ENCODE measurements at regions not wholly inside any gene's neighbourhood (a gene's known extent, or its start where the extent isn't known, plus 50 kb on each side); places are given as distances from the start of the nearest gene placed in this dataset.

DNA sequence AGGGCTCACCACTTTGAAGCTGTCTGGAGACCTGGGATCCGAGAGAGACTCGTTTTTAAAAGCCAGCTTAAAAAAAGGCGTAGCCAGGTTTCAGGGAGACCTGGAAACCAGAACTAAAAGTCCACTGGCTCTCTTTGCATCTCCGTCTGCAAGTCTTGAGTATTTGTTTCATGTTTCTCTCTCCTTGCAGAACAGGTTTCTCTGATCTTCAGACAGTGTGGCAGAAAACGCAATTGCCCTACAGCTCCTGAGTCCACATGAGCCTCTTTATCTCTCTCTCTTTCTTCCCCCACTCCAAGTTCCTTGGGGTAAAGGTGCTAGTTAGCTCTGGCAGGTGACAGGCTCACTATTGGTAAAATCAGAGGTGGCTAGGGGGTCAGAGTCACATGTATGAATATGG, 67.0 kb upstream of the AMPD3 start:
- DNase-seq: no peak

DNA sequence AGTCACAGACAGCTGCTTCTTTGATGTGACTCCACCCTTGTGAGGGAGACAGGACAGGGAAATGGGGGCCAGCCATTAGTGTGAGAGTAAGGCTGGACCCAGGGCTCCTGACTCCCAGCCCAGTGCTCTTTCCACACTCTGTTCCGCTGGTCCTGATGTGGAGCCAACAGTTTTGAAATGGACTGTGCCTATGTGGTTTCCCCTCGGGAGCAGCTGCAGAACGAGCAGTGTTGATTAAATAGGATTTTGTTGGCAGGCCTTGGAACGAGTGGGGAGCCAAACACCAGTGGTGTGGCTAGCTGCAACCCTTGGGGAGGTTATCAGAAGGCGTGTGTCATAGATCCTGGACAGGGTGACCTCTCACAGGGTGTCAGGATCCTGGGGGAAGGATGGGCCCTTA, 66.5 kb upstream of the AMPD3 start:
- no peak for DNase-seq

DNA sequence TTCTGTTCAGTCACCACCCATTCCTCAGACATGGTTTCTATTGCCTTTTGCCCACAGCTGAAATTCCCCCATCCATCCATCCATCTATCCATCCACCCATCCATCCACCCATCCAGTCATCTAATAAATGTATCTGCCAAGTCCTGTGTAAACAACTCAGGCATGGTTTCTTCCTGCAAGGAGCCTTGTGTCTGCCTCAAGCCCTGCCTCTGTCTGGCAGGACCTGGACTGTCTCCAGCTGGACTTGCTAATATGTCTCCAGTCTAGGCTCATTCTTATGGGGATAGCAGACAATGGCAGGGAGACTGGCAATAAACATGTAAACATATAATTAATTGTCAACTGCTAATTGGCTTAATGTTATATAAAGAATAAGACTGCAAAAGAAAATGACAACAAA, 64.7 kb upstream of the AMPD3 start:
- DNase-seq: no peak

DNA sequence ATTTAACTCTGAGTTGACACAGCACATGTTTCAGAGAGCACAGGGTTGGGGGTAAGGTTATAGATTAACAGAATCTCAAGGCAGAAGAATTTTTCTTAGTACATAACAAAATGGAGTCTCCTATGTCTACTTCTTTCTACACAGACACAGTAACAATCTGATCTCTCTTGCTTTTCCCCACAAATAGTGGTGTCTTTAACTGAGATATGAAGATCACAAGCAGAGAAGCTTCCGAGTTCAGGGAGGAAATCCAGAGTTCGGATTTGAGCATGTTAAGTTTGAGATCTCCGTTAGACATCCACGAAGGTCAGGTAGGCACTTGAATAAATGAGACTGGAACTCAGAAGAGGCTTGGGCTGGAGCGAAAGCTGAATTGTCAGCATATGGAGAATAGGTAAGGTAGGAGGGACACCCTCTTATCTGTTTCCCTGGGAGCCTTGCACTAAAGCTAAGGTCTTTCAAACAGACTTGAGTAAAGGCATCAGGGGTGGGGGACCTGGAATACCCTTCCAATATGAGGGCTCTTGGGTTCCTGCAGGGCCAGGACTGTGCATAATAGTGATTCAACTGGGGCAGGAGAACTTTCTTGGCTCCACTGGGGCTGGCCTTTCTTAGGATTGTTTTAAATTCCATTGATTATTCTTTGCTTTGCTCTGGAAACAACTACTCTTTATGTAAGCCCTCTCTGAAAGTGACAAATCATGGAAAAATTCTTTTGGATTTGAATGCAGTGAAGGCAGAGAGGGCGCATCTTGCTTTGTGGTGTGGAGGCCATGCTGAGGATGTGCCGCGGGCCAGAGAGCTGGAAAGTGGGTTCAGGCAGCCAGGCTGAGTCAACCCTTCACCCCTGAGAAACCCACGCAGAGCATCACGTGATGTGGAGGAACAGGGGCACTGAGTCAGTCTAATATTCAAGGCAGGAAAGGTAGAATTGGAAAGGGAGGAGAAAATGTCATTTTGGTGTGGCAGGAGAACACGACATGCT, 62.7 kb upstream of the AMPD3 start:
- no peak for DNase-seq

DNA sequence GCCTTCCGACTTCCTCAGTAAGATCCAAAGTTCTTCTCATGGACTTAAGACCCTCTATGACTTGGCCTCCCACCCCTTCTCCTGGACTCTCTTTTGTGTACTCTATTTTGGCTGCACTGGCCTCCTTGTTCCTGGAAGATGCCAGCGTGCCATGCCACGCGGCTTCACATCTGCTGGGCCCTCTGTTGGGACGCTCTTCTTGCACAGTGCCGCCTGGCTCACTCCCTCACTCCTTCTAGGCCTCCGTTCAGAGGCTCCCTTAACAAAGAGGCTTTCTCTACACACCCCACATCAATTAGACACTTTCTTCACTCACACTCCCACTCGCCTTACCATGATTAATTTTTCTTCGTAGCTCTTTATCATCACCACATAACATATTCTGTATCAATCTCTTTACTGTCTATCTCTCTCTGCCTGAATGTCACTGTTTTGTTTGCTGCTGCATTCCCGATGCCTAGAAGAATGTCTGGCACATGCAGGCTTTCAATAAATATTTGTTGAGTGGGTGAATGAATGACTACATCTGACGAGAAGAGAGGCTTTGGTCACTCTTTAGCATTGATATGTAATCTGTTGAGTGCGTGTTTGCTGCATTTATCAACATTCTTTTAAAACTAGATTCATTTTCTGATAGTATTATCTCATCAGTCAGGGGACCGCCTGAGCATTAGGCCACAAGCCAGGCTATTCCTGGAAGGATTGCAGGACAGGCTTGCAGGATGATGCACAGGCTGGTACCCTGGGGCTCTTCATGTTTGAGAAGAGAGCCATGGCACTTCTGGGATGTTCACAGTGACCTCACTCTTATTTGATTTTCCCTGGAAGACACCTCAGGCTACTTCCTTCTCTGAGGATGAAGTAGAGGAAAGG, 60.6 kb upstream of the AMPD3 start:
- no peak for DNase-seq

DNA sequence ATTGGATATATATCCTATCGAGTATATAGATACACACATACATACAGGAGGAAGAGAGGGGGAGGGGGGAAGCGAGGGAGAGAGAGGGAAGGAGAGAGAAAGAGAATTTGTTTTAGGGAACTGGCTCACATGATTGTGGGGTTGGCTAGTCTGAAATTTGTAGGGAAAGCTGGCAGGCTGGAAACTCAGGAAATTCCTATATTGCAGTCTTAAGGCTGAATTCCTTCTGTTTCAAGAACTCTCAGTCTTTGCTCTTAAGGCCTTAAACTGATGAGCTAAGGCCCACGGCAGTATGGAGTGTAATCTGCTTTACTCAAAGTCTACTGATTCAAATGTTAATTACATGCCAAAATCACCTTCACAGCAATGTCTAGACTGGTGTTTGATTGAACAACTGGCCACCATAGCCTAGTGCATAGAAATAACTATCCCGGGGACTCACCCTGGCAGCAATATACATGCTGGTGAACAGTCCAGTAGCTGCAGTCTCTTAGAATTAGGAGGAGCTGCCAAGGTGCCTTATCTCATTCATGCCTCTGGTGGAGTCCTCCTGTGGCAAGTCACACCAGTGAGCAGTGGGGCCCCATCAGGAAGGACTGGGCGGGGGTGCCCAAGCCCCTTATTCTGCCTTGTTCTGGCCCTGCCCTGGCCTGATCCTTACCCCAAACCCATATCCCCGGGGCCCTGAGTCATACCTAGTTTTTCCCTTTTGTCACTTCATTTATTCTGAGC, 59.7 kb upstream of the AMPD3 start:
- DNase-seq: no peak

DNA sequence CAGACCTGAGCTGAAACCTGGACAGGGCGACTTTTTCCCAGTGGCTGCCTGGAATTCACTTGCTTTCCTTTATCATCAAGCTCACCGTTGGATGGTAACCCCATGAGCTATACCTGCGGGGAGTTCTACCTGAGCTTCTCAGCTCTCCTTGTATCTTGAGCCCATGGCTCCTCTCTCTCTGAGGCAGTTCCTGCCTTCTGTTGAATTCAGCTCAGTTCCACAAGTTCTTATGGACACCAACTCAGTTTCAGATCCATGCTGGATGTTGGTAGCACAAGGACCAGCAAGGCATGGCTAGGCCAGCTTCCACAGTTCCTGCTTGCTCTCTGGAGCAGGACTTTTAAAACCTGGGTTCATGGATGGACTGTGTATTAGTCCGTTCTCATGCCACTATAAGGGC, 58.3 kb upstream of the AMPD3 start:
- no peak for DNase-seq

DNA sequence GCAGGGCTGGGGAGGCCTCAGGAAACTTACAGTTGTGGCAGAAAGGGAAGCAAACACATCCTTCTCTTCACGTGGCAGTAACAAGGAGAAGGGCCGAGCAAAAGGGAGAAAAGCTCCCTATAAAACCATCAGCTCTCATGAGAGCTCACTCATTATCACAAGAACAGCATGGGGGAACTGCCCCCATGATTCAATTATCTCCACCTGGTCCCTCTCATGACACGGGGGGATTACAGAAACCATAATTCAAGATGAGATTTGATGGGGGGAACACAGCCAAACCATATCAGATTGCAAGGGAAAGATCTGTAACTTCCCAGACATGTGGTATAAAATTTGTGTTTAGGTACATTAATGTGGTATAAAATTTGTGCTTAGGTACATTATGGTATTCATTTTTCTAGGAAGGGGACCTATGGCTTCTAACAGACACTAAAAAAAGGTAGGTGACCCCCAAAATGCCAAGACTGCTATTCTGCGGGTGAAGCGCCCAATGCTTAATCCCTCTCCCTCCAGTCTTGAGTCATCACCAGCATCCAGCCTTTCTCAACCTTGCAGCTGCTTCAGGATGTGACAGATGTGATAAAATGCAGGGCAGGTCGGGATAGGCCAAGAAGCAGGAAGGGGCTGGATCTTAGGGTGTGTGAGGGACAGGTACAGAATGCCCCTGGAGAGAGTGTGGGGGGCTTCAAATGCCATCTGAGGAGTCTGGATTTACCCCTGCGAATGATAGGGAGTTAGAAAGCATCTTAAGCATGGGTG, 57.7 kb upstream of the AMPD3 start:
- no peak for DNase-seq

DNA sequence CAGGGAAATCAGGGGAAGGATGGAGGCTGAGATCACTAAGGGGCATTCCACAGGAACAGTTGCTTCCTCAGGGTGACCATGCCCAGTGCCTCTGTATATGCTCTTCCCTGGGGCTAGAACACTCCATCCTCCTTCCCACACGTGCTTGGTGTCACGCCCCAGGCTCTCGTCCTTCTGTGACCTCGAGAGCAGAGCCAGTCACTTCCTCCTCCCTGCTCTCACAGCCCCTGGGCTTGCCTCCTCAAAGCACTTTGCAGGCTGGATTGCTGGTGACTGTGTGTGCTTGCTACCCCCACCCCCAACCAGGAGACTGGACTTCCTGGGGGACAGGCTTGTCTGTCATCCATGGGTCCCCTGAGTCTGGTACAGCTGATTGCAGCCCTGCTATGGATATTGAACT, 56.5 kb upstream of the AMPD3 start:
- DNase-seq: no peak

DNA sequence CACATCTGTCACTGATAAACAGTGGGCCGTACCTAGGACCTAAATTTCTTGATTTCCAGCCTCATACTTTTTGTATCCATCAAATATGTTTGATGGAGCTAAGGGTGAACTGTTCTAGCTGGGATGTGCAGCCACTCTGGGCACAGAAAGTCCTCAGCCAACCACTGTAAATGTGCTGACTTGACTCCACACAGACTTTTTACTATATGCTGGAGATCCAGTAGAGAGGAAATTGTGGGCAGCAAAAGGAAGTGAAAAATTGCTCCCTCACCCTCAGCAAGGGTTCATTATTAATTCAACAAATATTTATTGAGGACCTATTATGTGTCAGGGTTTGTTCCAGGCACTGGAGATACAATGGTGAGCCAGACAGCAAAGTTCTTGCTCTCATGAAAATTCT, 54.2 kb upstream of the AMPD3 start:
- DNase-seq: no peak

DNA sequence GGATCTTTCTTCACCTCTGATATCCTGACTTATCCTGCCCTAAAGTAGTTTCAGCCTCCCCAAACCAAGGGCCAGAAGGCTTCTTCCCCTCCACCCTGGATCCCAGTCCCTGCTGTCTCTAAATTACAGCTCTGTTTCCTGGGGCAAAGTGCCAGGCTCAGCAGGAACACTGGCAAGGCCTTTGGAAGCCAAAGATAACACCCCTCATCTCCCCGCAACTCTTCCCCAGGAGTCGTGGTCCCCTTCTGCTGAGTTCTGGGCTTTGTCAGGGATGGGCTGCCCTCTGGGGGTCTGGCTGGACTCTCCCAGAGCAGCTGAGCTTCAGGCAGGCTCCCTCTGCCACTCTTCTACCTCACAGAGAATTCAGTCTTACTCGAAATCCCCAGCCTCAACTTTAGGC, 53.8 kb upstream of the AMPD3 start:
- DNase-seq: no peak

DNA sequence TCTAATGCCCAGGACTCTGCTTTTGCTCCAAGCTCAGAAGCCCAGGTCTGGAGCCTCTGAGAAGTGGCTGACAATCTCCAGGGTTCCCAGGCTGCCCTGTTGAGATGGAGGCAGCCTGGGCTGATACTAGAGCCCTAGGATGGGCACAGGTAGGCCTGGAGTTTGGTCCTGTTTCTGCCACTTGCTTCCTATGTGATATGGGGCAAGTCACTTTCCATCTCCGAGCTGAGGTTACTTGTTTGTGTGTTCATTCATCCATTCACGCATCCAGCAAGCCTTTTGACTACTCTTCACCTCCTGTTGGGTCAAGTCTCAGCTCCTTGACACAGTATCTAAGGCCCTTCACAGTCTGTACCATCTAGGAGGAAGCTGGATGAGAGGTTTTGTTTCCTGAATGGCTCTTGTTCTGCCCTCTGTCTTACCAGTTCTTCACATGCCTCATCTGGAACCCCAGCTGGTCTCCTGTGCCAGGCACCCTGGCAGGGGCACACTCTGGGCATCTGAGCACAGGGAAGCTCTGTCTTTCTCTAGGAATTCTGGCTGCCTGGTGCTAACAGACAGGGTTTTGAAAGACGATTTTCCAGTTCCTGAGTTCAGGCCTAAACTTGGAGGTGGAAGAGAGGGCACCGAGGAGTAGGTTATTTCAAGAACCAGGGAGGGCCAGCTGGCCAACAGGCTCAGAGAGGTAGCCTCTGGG, 53.2 kb upstream of the AMPD3 start:
- no peak for DNase-seq
